HG02938 (cell line): ENCODE measurements at regions not wholly inside any gene's neighbourhood (a gene's known extent, or its start where the extent isn't known, plus 50 kb on each side); places are given as distances from the start of the nearest gene placed in this dataset.

Experiments
- ATAC-seq: cut with Tn5 transposase; IDR thresholded peaks from one replicate; pipeline ENCODE4 v1.9.1; 2021; ENCODE audit warnings: mild to moderate bottlenecking, moderate library complexity; ENCODE audit not compliant: unreplicated experiment

DNA sequence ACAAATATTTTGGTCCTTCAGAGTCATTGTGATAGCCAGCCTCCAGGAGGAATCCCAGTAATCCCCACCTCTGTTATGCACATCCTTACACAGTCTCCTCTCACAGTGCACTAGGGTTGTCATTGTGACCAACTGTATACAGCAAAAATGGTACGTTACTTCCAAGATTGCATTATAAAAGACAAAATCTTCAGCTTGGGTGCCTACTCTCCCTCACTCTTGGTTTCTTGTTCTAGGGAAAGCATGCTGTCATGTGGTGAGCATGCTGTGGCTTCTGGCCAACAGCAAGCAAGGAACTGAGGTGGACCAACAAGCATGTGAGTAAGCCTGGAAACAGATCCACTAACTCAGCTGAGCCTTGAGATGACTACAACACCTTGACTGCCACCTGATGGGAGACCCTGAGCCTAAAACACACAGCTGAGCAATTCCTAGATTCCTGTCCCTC lies 130.1 kb upstream of the DST start:
- ATAC-seq, result no peak

- ATAC-seq, result no peak
These were observed 129.4 kb upstream of the DST start for GRCh38 chr6:56771929-56772607.

GRCh38 chr6:56771189-56771588 lies 128.5 kb upstream of the DST start:
- ATAC-seq, result no peak

DNA sequence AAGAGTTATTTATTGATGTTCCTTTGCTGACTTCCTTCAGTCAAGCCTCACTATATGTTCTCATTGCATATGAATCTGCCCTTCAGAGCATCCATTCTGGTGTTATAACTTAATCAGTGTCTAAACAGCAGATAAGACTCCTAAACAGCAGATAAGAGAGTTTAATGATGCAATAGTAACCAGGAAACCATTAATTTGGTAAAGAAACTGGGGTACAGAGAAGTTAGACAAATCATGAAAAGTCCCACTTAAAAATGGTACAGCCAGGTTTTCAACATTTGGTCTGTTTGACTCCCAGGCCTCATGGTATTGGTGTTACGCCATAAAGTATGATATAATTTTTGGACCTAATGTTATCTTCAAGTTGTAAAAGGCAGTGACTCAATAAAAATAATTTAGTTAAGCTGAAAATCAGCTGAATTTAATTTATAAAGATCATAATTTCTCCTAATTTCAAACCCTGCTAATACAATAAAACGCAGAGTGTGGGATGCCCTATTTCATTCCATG lies 127.4 kb upstream of the DST start:
- ATAC-seq, result no peak

DNA sequence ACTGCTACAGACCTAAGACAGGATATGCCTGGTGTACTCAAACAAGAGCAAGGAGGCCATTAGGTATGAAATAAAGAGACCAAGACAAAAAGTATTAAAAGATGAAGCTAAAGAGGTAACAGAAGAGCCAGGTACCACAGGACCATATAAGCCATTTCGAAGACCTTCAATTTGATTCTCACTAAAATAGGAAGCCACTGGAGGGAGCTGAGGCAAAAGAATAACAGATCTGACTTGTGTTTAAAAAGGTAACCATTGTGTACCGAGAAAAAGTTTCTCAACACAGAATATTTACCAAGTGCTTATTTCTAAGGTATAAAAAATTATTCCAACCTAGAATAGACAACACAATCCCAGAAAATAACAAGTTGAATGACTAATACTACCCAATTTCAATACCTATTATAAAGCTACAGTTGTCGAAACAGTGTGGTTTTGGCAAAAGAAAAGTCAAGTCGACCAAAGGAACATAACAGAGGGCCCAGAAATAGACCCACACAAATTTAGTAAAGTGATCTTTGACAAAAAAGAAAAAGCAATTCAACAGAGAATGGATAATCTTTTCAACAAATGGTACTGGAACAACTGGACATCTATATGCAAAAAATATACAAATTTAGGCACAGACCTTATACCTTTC lies 125.3 kb upstream of the DST start:
- ATAC-seq, result no peak

DNA sequence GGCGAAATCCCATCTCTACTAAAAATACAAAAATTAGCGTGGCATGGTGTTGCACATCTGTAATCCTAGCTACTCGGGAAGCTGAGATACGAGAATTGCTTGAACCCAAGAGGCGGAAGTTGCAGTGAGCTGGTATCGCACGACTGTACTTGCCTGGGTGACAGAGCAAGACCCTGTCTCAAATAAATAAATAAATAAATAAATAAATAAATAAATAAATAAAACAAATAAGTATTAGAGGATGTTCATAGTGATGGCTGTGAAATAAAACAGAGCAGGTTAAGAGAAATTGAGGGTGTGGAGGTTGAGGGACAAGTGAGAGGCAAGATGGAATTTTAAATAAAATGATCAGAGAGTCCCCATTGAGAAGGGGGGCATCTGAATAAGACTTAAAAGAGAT lies 124.7 kb upstream of the DST start:
- ATAC-seq, result no peak

DNA sequence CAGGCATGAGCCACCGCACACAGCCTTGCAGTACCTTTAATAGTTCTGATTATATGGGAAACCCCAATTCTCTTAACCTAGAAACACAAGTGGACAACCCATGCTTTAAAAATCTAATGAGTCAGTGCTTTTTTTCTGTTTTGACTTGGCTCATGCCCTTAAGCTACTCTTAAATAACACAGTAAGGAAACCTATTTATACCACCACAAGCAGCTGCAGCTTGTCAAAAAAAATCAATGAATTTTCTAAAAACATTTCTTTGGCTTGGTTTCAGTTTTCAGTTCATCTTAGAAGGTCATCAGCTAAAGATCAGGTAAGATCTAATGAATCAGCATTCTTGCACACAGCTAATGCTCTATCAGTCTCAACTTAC lies 124.1 kb upstream of the DST start:
- peak; percentile 78 for ATAC-seq

DNA sequence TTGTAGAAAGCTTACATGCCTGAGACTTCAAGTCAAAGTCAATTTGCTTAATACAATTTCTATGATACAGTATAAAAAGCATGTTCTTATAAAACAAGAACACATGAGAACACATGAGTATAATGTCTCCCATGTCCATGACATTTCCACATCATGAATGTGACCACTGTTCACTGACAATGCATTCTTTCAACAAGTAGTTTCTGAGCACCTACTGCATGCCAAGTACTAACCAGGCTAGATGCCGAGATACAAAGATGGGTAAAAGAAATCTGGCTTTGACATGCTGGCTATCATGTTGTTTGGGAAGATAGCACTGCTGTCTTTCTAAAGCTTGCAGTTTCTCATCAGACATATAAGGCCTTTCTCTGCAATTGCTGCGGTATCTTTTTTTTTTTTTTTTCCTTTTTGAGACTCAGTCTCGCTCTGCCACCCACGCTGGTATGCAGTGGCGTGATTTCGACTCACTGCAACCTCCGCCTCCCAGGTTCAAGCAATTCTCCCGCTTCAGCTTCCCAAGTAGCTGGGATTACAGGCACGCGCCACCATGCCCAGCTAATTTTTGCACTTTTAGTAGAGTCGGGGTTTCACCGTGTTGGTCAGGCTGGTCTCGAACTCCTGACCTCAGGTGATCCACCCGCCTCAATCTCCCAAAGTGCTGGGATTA lies 123.6 kb upstream of the DST start:
- ATAC-seq, result no peak

GRCh38 chr6:56765494-56765893 lies 122.8 kb upstream of the DST start:
- no peak for ATAC-seq

DNA sequence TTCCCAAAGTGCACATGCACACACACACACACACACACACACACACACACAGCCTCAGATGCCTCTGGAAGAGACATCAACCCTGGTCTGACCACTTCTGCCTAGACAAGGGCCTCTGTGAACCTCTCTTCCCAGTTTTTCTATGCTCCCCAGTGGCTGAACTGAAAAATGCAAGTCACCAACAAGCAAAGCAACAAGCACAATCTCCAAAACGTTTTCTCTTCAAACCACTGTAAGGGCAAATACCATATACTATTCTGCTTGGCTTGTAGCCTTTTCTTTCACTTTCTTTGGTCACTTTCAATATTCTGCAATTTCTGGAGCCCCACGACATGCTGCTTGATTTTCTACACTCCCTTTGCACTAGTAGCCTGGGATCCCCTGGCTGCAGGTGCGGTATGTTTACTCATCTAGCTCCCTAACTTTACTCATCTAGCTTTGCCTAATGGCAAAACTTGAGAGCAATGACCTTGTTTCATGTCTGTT lies 121.4 kb upstream of the DST start:
- ATAC-seq, result peak; percentile 37

DNA sequence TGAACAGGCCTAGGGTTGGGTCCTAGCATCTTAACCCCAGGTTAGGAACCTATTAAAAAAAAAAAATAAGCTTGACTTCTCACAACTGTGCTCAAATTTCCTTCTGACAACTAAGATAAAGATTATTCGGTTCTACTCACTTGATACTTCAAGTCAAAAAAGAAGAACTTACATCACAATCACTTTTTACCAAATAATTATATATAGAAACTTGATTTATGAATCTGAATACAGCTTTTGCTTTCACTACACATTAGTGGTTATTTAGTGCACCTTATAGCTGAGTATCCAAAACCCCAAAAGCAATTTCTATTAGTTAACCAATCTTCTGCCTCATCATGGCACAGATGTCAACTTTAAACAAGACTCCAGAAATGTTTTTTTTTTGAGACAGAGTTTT lies 119.0 kb upstream of the DST start:
- ATAC-seq, result no peak

DNA sequence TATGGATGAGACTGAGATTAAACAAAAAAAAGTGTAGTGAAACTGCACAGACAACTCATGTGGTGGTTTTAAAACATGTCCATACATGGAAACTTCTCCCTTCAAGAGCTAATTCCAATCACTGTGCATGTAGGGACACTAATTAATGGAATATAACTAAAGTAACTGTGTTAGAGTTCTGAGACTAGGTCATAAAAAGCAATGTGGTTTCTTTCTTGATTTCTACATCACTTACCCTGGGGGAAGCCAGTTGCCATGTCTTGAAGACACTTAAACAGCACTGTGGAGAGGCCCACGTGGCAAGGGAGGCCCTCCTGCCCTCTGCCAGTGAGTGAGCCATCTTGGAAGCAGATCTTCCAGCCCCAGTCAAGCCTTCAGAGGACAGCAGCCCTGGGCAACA lies 118.2 kb upstream of the DST start:
- no peak for ATAC-seq

- no peak for ATAC-seq
These were observed 116.8 kb upstream of the DST start for GRCh38 chr6:56759521-56759920.

DNA sequence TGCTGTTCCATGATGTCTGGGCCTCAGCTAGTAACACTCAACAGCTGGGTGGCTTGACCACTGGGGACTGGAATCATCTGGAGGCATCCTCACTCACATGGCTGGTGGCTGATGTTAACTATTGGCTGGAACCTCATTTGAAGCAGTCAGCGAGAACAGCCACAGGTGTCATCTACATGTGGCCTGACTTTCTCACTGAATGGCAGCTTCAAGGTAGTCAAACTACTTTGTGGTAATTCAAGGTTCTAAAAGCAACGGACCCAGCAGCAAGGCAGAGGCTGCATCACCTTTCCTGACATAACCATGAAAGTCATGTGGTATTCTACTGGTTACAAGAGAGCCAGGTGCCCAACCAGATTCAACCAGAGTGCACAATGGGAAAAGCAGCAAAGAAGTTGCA lies 115.9 kb upstream of the DST start:
- ATAC-seq, result no peak

DNA sequence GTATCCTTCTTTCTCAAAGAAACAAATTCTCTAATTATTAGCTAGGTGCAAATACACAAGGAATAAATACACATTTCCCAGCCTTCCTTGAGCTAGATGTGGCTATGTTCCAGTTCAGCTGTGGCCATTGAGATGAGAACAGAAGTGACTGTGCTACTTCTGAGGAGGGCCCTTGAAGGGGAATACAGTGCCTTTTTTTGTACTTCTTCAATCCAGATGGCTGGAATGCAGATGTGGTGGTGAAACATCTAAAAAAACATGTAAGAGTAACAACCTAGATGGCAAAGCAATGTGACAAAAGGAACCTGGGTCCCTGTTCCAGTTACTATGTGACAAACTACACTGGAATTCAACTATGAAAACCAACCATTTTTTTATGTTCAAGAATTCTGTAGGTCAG lies 115.4 kb upstream of the DST start:
- no peak for ATAC-seq

DNA sequence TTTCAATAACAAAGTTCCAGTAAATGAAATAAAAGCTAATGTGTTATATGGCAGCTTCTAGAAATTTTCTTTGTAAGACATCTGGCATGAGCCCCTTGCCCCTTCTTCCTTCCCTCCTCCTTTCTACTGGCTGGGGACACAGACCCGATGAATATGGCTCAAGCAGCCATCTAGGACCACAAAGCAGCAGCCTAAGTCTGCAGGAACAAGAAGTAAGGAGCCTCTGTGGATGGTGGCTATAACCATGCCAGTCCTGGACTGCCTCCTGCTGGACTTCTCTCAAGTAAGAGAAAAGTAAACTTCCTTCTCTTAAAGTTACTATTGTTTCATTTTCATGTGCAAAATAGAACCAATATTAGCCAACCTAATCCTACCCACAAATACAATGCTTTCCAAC lies 114.9 kb upstream of the DST start:
- peak; percentile 34 for ATAC-seq

DNA sequence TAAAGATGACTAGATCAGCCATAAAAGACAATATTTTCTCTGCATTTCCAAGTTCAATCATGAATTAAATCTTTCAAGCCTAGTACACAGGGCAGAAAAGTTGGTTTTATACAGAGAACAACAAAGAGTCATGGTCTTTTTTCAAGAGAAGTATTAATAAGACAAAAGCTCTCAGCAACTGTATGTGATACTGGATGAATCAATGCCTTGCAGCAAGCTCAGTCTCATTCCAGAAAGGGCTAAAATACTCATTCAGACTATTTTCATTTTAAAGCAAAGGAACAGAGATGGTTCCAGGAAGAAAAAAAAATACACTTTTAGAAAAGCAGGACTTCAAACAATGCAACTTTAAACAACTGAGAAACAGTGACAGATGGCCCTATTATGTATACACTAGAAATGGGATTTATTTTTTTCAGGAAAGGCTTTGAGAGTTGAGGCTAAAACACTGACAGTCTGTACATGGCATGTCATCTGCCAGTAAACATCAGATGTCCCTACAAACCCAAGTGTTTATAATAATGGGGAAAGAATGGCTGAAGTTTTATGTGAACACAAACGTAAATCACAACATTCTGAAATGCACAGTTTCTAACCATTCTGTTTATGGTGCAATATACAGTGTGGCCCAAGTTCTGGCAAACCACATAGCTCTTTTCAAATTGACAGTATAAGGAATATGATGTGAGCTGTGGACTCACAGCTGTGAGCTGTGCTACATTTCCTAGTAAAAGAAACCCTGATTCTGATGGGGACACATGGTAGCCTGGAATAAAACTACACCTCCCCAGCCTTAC lies 114.3 kb upstream of the DST start:
- no peak for ATAC-seq

DNA sequence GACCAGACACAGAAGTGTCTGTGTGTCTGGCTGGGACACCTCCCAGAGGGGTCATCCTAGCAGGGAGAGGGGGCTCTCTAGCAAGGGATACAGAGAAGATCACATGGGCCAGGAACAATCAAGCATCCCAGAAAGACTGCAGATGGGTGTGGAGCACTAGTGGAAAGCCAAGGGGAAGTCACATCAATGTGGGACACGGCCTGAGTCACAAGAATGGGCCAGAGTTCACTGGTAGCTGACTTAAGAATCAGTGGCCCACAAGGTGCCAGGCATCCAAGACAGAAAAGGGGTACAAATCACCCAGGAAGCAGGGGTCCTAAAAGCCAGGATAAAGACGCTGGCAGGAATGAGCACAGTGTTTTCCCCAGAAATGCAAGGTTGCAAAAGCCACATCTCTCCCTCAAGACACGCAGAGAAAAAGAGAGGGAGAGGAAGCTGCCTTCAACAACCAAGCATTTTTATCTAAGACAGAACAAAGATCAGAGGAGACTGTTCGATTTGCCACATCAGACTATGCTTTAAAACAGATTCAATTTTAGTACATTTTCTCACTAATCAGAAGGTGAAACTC lies 113.6 kb upstream of the DST start:
- ATAC-seq, result no peak

- no peak for ATAC-seq
These were observed 112.4 kb upstream of the DST start for GRCh38 chr6:56755040-56755439.

DNA sequence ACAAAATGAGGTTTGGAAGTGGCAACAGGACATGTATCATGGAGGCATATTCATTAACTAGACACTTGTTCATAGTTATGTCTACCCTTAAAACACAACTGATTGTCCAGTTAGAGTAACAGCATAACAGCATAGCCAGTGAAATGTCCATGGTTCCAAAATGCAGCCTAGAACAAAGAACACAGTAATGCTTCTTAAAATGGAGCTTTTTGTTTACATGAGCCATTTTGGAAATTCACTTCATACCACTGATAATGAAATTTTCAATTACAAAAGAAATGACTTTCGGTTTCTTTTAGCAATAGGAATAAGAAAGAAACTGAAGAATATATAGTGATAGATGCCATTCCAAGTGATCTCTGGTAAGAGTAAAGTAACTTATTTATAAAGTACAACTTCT lies 111.1 kb upstream of the DST start:
- ATAC-seq, result no peak

DNA sequence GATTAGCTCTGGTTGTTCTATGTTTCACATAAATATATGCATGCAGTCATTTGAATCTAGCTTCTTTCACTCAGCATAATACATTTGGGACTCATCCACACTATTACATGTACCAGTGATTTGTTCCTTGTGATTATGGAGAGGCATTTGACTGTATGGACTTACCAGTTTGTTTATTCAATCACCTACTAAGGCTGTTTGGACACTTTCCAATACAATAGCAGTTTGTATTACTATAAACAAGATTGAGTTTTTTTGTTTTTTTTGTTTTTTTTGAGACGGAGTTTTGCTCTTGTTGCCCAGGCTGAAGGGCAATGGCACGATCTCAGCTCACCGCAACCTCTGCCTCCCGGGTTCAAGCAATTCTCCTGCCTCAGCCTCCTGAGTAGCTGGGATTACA lies 109.8 kb upstream of the DST start:
- no peak for ATAC-seq
